Middle frontal gyrus (tissue), 1 donor: ENCODE measurements at regions not wholly inside any gene's neighbourhood (a gene's known extent, or its start where the extent isn't known, plus 50 kb on each side); places are given as distances from the start of the nearest gene placed in this dataset.

Experiments
- DNase-seq: peaks from one replicate; pipeline ENCODE4 v3.0.0-alpha.2; 2015; ENCODE audit warnings: low spot score; ENCODE audit errors: extremely low spot score

- DNase-seq, result no peak
These were observed 892.6 kb downstream of the TUSC7 start for GRCh38 chr3:117602058-117602644.

- no peak for DNase-seq
These were observed 893.5 kb downstream of the TUSC7 start for GRCh38 chr3:117603097-117603496.

- DNase-seq, result no peak
These were observed 897.3 kb downstream of the TUSC7 start for GRCh38 chr3:117606866-117607265.

- DNase-seq, result no peak
These were observed 899.8 kb downstream of the TUSC7 start for GRCh38 chr3:117609330-117609729.

- DNase-seq, result no peak
These were observed 900.6 kb downstream of the TUSC7 start for GRCh38 chr3:117610156-117610555.

- no peak for DNase-seq
These were observed 901.6 kb downstream of the TUSC7 start for GRCh38 chr3:117611211-117611610.

- DNase-seq, result no peak
These were observed 906.6 kb downstream of the TUSC7 start for GRCh38 chr3:117616227-117616626.

GRCh38 chr3:117617906-117618305 lies 908.3 kb downstream of the TUSC7 start:
- no peak for DNase-seq

GRCh38 chr3:117618462-117618861 lies 908.9 kb downstream of the TUSC7 start:
- DNase-seq, result no peak

- DNase-seq, result no peak
These were observed 910.2 kb downstream of the TUSC7 start for GRCh38 chr3:117619805-117620204.

- DNase-seq, result no peak
These were observed 912.7 kb downstream of the TUSC7 start for GRCh38 chr3:117622171-117622841.

- DNase-seq, result no peak
These were observed 914.8 kb downstream of the TUSC7 start for GRCh38 chr3:117624424-117624823.

GRCh38 chr3:117625174-117625573 lies 915.6 kb downstream of the TUSC7 start:
- no peak for DNase-seq

- no peak for DNase-seq
These were observed 917.0 kb downstream of the TUSC7 start for GRCh38 chr3:117626577-117626976.

GRCh38 chr3:117628823-117629291 lies 919.3 kb downstream of the TUSC7 start:
- no peak for DNase-seq

GRCh38 chr3:117629505-117629904 lies 919.9 kb downstream of the TUSC7 start:
- no peak for DNase-seq

- DNase-seq, result no peak
These were observed 920.9 kb downstream of the TUSC7 start for GRCh38 chr3:117630469-117630868.

GRCh38 chr3:117630885-117631284 lies 921.3 kb downstream of the TUSC7 start:
- DNase-seq, result no peak

GRCh38 chr3:117631781-117632180 lies 922.2 kb downstream of the TUSC7 start:
- no peak for DNase-seq

- DNase-seq, result no peak
These were observed 922.6 kb downstream of the TUSC7 start for GRCh38 chr3:117632191-117632590.

GRCh38 chr3:117633207-117633606 lies 923.6 kb downstream of the TUSC7 start:
- DNase-seq, result no peak

GRCh38 chr3:117637666-117638065 lies 928.1 kb downstream of the TUSC7 start:
- no peak for DNase-seq

GRCh38 chr3:117644203-117644602 lies 934.6 kb downstream of the TUSC7 start:
- DNase-seq, result no peak
